Lower leg skin (tissue), 4 donors: ENCODE measurements at regions not wholly inside any gene's neighbourhood (a gene's known extent, or its start where the extent isn't known, plus 50 kb on each side); places are given as distances from the start of the nearest gene placed in this dataset.

Experiments used
- DNase-seq, 2 donors: peaks; one replicate each; pipeline ENCODE4 v3.0.0-alpha.2; 2019; ENCODE audit warnings: low spot score in 2 of 2
- H3K4me3 ChIP-seq: fragments of 200-600 bp; sonication (generic); 2 replicates; pipeline ENCODE4 v1.5.1; 2017; ENCODE audit warnings: mild to moderate bottlenecking, low read depth; ENCODE audit not compliant: poor library complexity, severe bottlenecking
- POLR2A ChIP-seq, 2 donors: fragments of 450-650 bp; IDR thresholded peaks; one replicate each; pipeline ENCODE4 v1.6.1; 2016 to 2017; ENCODE audit warnings: antibody characterized with exemption in 2 of 2, mild to moderate bottlenecking in 1 of 2, moderate library complexity in 1 of 2
- whole genome bisulfite sequencing, 2 donors: methylation state at CpG; one replicate each; pipeline ENCODE4 v1.1.5; 2018; 5-methylcytosine and 5-hydroxymethylcytosine counted together
- intact Hi-C: fragments of 100-400 bp; cut with DNase I; formaldehyde crosslinking; loops from one replicate; pipeline ENCODE4 v1.15.0; 2023; ENCODE audit warnings: low total_unique reads
- TF ChIP-seq, protein P1 (sequence below), 3 donors: fragments of 450-650 bp; IDR thresholded peaks; one replicate each; pipeline ENCODE4 v1.5.1; 2016; ENCODE audit warnings: antibody characterized with exemption in 3 of 3, mild to moderate bottlenecking in 3 of 3, moderate library complexity in 2 of 3

DNA sequence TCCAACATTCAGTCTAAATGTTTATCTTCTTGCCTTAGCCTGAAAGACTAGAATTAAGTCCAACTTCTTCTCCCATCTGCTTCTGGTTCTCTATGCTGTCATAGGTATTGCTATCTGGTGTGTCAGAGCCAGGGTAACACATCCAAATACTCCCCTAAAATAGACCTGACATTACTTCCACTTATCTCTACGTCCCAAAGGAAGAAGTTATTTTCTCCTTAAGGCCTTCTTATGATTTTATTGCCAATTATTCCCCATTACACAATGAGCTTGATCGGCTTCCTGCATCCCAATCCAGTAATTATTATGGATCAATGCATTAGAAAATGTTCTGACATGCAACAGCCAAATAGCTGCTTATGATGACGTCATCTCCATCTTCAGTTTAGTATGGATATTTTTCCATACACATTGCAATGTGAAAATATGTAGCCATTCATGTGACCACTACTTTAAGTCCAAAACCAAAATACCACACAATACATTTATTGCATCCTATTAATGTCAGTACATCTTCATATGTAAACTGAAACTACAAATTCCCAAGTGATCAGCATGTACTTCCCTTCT lies 555.5 kb downstream of the MAT2B start:
- no peak for DNase-seq
- intact Hi-C loops = no loop called here
- TF ChIP-seq POLR2A (IDR thresholded peaks at IDR 0.05) = no peak
- TF ChIP-seq, protein P1, sequence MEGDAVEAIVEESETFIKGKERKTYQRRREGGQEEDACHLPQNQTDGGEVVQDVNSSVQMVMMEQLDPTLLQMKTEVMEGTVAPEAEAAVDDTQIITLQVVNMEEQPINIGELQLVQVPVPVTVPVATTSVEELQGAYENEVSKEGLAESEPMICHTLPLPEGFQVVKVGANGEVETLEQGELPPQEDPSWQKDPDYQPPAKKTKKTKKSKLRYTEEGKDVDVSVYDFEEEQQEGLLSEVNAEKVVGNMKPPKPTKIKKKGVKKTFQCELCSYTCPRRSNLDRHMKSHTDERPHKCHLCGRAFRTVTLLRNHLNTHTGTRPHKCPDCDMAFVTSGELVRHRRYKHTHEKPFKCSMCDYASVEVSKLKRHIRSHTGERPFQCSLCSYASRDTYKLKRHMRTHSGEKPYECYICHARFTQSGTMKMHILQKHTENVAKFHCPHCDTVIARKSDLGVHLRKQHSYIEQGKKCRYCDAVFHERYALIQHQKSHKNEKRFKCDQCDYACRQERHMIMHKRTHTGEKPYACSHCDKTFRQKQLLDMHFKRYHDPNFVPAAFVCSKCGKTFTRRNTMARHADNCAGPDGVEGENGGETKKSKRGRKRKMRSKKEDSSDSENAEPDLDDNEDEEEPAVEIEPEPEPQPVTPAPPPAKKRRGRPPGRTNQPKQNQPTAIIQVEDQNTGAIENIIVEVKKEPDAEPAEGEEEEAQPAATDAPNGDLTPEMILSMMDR (IDR thresholded peaks at IDR 0.05) = no peak
- 64 to 65% methylated on average over 3 of the region's 3 CpGs for WGBS, 2 donors
- no peak overlapping the region for H3K4me3 ChIP-seq

DNA sequence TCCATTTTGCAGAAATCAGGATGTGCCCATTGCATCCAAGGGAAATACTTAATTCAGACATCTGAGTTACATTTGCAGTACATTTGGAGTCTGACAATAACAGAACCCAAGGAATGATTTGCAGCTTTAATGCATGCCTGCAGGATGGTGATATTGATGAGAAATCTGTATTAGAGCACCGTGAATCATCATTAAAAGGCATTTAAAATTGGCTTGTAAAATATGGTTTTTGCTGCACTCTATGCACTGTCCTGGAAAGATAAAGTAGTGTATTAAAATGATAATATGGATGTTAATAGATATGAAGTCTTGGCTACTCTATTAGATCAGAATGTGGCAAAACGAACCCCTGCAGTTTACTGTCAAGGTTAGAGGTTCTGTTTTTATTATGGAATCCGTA lies 556.9 kb downstream of the MAT2B start:
- intact Hi-C loops = no loop called here
- TF ChIP-seq, protein P1 (IDR thresholded peaks at IDR 0.05) = no peak
- TF ChIP-seq POLR2A (IDR thresholded peaks at IDR 0.05) = no peak
- DNase-seq = no peak
- 62 to 63% methylated on average over 3 of the region's 3 CpGs for WGBS, 2 donors
- no peak overlapping the region for H3K4me3 ChIP-seq

DNA sequence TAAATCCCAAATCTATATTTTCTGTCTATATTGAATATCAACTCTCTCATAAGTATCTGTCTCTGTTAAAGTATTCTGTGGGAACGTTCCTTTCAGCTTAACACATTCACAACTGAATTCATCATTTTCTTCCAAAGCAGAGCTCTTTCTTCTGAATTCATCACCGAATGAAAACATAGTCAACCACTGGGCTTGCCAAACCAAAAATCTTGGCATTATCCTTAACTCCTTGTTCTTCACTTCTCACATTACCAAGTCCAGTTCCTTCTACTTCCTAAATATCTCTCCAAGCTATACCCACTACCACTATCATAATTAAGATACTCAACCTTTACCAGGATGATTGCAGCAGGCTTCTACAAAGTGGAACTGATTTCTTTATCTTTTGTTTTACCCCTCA lies 559.8 kb downstream of the MAT2B start:
- WGBS, 2 donors = 73 to 77% methylated on average over 2 of the region's 2 CpGs
- no peak overlapping the region for H3K4me3 ChIP-seq
- intact Hi-C loops = no loop called here
- TF ChIP-seq, protein P1 (IDR thresholded peaks at IDR 0.05) = no peak
- TF ChIP-seq POLR2A (IDR thresholded peaks at IDR 0.05) = no peak
- DNase-seq = no peak

DNA sequence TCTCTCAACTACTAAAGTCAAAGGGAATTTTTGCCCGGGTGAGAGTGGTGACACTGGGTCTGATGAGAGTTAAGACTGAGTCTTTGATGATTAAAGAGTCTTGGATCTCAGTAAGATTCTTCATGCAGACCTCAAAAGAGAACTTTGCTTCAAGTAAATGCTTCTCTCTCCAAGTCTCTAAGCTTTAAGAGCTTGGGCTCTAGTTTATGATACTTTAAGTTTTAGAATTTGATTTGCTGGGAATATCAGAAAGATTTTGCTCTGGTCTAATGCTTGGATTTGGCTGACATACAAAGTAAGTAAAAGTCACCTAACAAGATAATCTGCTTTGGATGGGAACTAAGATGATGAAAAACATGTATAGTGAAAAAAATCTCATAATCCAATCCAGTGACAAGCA lies 566.3 kb downstream of the MAT2B start:
- no peak overlapping the region for H3K4me3 ChIP-seq
- TF ChIP-seq POLR2A (IDR thresholded peaks at IDR 0.05) = no peak
- TF ChIP-seq, protein P1 (IDR thresholded peaks at IDR 0.05) = no peak
- 34 to 45% methylated on average over 1 of the region's 1 CpG for WGBS, 2 donors
- DNase-seq = no peak
- intact Hi-C loops = no loop called here

DNA sequence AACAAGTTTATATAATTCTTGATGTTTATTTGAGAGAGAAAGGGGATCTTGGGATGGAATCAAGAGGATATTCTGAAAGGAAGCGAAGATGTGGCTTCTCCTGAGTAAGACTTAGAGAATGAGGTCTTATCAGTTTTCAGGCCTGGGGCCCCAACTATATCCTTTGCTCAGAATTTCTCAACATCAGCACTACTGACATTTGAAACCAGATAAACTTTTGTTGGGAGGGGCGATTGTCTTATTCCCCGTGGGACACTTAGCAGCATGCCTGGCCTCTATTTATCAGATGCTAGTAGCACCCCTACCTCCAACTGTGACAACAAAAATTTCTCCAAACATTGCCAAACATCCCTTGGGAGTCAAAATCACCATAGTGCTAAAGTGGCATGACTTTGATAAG lies 567.7 kb downstream of the MAT2B start:
- intact Hi-C loops = no loop called here
- WGBS, 2 donors = 47 to 51% methylated on average over 3 of the region's 3 CpGs
- no peak overlapping the region for H3K4me3 ChIP-seq
- TF ChIP-seq, protein P1 (IDR thresholded peaks at IDR 0.05) = no peak
- TF ChIP-seq POLR2A (IDR thresholded peaks at IDR 0.05) = no peak
- no peak for DNase-seq

DNA sequence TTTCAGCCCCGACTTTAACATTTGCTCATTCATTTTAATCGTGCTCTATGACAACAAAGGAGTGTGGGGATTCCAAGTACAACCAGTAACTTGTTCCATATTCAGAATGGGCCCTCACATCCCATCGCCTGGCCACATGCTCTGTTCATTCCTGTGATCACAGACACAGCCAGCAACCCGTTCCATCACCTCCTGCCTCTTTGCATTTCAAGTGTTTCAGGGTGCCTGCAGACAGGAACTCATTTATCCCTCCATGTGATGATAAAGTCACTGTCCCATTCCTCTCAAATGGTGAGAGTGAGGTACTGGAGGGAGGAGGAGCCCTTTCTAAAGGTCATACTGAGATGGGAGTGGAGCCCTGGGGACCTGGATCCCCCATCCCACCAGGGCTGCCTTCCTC lies 571.1 kb downstream of the MAT2B start:
- whole genome bisulfite sequencing, 2 donors = 63 to 70% methylated on average over 4 of the region's 4 CpGs
- intact Hi-C loops = no loop called here
- no peak overlapping the region for H3K4me3 ChIP-seq
- DNase-seq = no peak
- TF ChIP-seq, protein P1 (IDR thresholded peaks at IDR 0.05) = no peak
- TF ChIP-seq POLR2A (IDR thresholded peaks at IDR 0.05) = no peak
